Astrocyte (in vitro differentiated cells and primary cell): ENCODE measurements at regions not wholly inside any gene's neighbourhood (a gene's known extent, or its start where the extent isn't known, plus 50 kb on each side); places are given as distances from the start of the nearest gene placed in this dataset.

Experiments
- EZH2 ChIP-seq: IDR thresholded peaks from 2 replicates; pipeline ENCODE4 v1.6.1; 2012; ENCODE audit warnings: mild to moderate bottlenecking, low read length, inconsistent platforms; ENCODE audit not compliant: insufficient read depth
- TF ChIP-seq, protein P1 (sequence below): IDR thresholded peaks from 2 replicates; pipeline ENCODE4 v1.5.1; 2011; ENCODE audit warnings: low read depth, mild to moderate bottlenecking, inconsistent platforms, low read length, moderate library complexity; ENCODE audit not compliant: insufficient read depth

GRCh38 chr12:124461851-124462623, 105.4 kb downstream of the NCOR2 start:
- TF ChIP-seq, protein P1, sequence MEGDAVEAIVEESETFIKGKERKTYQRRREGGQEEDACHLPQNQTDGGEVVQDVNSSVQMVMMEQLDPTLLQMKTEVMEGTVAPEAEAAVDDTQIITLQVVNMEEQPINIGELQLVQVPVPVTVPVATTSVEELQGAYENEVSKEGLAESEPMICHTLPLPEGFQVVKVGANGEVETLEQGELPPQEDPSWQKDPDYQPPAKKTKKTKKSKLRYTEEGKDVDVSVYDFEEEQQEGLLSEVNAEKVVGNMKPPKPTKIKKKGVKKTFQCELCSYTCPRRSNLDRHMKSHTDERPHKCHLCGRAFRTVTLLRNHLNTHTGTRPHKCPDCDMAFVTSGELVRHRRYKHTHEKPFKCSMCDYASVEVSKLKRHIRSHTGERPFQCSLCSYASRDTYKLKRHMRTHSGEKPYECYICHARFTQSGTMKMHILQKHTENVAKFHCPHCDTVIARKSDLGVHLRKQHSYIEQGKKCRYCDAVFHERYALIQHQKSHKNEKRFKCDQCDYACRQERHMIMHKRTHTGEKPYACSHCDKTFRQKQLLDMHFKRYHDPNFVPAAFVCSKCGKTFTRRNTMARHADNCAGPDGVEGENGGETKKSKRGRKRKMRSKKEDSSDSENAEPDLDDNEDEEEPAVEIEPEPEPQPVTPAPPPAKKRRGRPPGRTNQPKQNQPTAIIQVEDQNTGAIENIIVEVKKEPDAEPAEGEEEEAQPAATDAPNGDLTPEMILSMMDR, result no peak
- TF ChIP-seq EZH2, result no peak
